Stimulated activated naive CD4-positive, alpha-beta T cell treated with Interleukin-2 at 50 U/mL for 16 hours (primary cell): ENCODE measurements at regions not wholly inside any gene's neighbourhood (a gene's known extent, or its start where the extent isn't known, plus 50 kb on each side); places are given as distances from the start of the nearest gene placed in this dataset.
"Not testable (repeated sequence)": the region's sequence is repeated elsewhere in the genome, so short reads cannot be mapped to it uniquely, and the experiment has no call there.

Experiments
- DNase-seq: peaks from one replicate; lab custom pipeline; 2025; lab: John Stamatoyannopoulos, UW

- DNase-seq = not testable (repeated sequence)
Observed at GRCh38 chr2:71958426-71958825, 189.2 kb downstream of the CYP26B1 start.

GRCh38 chr2:71952572-71953188, 195.0 kb downstream of the CYP26B1 start:
- no peak for DNase-seq

- no peak for DNase-seq
Observed at GRCh38 chr2:71951718-71952404, 195.8 kb downstream of the CYP26B1 start.

- no peak for DNase-seq
Observed at GRCh38 chr2:71951083-71951468, 196.6 kb downstream of the CYP26B1 start.

- DNase-seq = no peak
Observed at GRCh38 chr2:71950256-71951082, 197.2 kb downstream of the CYP26B1 start.

- no peak for DNase-seq
Observed at GRCh38 chr2:71949537-71949798, 198.2 kb downstream of the CYP26B1 start.

GRCh38 chr2:71948781-71949536, 198.7 kb downstream of the CYP26B1 start:
- no peak for DNase-seq

GRCh38 chr2:71947809-71948208, 199.9 kb downstream of the CYP26B1 start:
- no peak for DNase-seq

- no peak for DNase-seq
Observed at GRCh38 chr2:71945603-71945959, 202.1 kb downstream of the CYP26B1 start.

- DNase-seq = no peak
Observed at GRCh38 chr2:71944806-71945602, 202.7 kb downstream of the CYP26B1 start.

GRCh38 chr2:71944183-71944550, 203.5 kb downstream of the CYP26B1 start:
- no peak for DNase-seq

- DNase-seq = no peak
Observed at GRCh38 chr2:71943238-71944182, 204.2 kb downstream of the CYP26B1 start.

- DNase-seq = no peak
Observed at GRCh38 chr2:71941726-71942525, 205.7 kb downstream of the CYP26B1 start.

GRCh38 chr2:71940695-71941094, 207.0 kb downstream of the CYP26B1 start:
- DNase-seq = no peak

GRCh38 chr2:71939588-71940535, 207.8 kb downstream of the CYP26B1 start:
- no peak for DNase-seq

GRCh38 chr2:71938659-71939587, 208.7 kb downstream of the CYP26B1 start:
- no peak for DNase-seq

- DNase-seq = no peak
Observed at GRCh38 chr2:71938108-71938507, 209.6 kb downstream of the CYP26B1 start.

- DNase-seq = no peak
Observed at GRCh38 chr2:71937396-71937795, 210.3 kb downstream of the CYP26B1 start.
